Hematopoietic multipotent progenitor cell treated with erythropoietin and hydrocortisone succinate and interleukin-3 and kit ligand, for 4 days (in vitro differentiated cells): ENCODE measurements at regions not wholly inside any gene's neighbourhood (a gene's known extent, or its start where the extent isn't known, plus 50 kb on each side); places are given as distances from the start of the nearest gene placed in this dataset.

ENCODE experiments used
- DNase-seq: peaks from one replicate; pipeline ENCODE4 v3.0.0-alpha.2; 2015

DNA sequence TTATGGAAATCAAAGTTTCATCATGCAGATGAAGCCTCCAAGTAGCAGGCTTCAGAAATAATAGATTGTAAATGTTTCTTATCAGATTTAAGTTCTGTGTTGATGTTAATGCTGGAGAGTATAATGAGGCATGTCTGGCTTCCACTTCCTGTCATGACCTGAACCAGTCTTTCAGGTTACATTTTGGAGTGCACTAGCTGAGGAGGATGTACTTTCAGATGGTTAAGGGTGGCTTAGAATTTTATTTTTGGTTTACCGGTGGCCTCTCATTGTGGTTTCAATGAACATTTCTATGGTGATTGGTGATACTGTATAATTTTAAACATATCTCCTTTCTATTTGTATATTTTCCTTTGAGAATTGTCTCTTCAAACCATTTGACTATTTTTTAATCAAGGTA, 890.4 kb downstream of the SH3BGRL start:
- DNase-seq = no peak

DNA sequence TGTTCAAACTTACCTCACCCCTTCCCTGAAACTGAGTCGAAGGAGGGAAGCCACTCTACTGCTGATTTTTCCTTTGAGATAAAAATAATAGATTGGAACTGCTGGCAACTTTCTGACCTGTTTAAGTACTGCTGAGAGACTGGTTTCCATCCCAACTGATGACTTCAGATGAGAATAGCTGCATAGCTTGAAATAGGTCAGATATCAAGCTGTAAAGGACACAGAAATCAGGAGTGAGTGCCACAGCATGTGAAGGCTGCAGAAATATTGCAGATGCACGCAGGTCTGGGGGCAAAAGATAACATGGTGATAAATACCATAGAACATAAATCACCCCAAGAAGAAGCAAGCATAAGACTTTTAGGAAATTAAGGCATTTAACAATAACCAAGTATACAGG, 923.2 kb downstream of the SH3BGRL start:
- DNase-seq = peak; percentile 4

DNA sequence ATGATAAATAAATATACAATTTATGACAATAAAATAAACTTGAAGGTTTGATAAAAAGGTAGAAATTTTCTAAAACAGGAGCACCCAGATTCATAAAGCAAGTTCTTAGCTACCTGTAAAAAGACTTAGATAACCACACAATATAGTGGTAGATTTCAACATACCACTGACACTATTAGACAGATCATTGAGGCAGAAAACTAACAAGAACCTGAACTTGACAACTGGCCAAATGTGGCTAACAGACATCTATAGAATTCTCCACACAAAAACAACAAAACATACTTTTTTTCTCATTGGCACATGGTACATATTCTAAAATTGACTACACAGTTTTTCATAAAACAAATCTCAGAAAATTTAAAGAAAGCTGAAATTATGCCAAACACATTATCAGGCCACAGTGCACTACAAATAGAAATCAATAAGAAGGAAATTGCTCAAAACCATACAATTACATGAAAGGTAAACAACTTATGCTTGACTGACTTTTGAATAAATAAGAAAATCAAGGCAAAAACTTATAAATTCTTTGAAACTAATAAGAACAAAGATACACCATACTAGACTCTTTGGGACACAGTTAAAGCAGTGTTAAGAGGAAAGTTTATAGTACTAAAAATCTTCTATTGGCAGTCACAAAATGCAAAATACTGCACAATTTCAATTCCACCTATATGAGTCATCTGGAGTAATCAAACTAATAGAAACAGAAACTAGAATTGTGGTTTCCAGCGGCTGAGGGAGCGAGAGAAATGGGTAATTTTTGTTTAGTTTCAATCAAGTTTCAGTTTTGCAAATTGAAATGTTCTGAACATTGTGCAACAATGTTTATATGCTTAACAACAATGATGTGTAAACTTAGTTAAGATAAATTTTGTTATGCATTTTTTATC, 925.6 kb downstream of the SH3BGRL start:
- no peak for DNase-seq

DNA sequence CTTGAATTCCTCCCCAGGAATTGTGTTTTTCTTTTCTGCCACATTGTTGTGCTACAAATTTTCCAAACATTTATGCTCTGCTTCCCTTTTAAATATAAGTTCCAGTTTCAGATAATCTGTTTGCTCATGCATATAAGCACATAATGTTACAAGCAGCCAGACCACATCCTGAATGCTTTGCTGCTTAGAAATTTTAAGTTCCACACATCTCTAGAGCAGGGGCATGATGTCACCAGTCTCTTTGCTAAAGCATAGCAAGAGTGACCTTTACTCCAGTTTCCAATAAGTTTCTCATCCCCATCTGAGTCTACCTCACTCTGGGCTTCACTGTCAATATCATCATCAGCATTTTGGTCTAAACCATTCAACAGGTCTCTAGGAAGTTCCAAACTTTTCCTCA, 932.5 kb downstream of the SH3BGRL start:
- DNase-seq = no peak

DNA sequence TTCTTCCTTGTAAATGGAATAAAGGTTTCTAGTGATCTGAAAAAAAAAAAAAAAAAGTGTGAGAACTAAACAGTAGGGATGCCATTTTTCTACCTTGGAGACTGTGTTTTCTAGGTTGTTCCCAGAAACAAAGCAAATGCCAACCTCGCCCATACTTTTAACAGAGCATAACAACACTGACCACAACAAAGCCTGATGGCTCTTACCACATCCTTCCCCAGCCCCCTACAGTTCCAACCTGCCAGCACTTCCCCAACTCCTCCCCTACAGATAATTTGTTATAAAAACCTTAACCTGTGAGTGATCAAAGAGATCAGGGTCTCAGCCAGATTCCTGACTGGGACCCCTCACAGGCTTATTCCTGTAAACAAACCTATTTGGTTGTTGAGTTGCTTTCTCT, 940.0 kb downstream of the SH3BGRL start:
- DNase-seq = peak; percentile 14

DNA sequence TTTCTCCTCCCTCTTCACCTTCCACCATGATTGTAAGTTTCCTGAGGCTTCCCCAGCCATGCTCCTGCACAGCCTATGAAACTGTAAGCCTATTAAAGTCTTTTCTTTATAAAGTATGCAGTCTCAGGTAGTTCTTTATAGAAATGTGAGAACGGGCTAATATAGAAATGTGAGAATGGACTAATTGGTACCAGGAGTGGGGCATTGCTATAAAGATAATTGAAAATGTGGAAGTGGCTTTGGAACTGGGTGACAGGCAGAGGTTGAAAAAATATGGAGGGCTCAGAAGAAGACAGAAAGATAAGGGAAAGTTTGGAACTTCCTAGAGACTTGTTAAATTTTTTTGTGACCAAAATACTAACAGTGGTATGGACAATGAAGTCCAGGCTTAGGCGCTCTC, 959.3 kb downstream of the SH3BGRL start:
- no peak for DNase-seq

DNA sequence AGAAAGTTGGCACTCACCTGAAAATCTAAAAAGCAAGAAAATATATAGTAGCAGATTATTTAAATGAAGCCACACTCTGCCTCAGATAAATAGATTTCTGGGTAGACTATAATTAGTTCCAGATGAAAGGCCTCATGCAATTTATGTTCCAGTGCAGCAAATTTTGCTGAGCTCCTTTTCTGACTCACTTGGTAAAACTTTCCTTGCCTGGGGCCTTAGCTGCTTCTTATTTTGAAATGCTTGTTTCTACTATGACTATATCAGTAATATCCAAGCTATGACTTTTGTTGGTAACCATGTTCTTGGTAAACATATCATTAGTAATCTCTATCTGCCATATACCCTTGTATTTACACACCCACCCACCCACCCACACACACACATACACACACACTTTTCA, 961.8 kb downstream of the SH3BGRL start:
- DNase-seq = no peak

DNA sequence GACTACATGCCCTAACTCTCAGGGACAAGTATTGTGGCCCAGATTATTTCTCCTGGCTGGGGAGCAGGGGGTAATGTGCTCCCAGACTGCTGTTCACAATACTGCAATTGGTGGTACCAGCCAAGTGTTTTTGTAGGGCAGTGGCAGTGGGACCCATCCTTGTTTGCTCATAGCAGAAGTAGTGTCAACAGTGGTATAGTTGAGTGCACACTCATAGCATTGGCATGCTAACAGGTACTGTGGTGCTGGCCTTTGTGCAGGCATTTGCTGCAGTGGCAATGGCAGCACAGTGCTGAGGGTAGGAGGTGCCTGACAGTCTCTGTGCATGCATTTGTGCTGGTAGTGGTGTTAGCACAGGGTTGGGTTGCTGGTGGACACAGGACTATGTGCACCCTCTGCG, 995.0 kb downstream of the SH3BGRL start:
- DNase-seq = no peak

DNA sequence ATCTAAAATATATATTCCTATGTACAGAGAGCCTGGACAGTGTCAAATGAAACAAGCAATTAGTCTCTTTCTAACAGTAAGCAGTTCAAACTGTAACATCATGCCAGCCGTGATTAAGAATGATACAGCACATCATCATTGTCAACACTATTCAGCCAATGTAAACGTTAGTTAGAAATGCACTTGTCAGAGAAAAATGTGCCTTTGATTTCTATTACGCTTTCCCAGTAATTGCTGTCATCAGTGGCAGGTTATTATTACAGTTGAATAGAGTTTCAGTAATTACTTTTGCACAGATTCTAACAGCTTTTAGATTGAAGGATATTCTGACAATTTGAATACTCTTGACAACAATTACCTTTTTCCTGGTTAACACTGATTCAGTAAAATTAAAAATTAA, 1007.1 kb downstream of the SH3BGRL start:
- DNase-seq = no peak

DNA sequence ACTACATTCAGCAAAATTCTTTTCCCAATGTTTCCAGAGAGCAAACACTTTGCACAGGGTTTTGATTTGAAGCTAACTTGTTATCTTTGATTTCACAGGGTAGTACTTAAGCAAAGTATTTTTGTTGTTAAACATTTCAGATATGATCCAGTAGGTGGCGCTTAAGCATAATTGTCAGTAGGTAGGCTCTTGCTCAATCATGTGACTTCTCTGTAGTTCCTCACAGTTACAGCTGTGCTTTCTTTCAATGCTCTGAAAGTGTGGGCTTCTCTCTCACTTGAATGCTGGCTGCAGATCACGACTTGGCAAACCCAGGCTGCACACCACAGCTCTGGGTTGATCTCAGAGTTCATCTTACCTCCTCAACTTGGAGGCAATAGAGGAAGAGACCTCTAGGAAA, 1016.5 kb downstream of the SH3BGRL start:
- peak; percentile 70 for DNase-seq

DNA sequence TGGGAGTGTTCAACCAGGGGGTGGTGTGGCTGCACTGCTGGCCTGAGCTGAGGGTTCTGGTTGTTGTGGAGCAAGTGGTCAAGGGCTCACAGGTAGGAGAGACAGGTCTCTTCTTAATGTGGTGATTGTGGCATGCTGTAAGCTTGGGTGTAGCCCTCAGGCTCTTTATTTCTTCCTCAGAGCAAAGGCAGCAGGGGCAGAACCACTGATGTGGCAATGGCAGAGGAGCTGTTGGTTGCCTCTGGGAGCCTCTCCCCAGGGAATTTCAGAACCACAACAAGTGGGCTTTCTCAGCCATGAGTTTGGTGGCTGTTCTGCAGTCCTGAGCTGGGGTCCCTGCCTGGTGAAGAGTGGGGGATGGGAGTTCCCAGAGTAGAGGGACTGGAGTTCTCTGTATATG, 1017.2 kb downstream of the SH3BGRL start:
- no peak for DNase-seq

DNA sequence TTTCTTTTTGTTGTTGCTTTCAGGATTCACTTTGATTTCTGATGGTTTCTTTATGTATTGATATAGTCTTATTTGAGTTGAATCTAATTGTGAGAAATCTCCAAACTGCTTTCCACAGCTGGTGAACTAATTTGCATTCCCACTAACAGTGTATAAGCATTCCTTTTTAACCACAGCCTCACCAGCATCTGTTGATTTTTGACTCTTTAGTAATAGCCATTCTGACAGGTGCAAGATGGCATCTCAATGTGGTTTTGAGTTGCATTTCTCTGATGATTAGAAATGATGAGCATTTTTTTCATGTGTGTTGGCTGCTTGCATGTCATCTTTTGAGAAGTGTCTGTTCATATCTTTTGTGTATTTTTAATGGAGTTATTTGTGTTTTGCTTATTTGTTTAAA, 1023.1 kb downstream of the SH3BGRL start:
- no peak for DNase-seq

DNA sequence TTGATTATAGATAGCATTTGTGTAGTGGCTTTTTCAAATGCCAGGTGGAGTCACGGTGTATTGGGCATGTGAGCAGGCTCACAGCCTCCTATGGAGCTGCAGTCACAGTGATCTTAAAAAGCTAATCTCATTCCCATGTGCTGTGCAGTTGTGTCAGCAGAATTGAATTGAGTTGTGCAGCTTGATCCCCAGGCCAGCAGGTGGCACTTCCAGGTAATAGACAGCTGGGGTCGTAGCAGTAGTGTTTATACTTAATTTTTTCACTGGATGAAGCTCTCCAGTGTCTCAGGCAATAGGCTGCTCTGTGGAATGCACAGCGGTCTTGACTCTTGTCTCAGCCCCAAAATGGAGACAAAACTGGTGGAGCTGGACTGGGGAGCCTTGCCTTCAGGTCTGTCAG, 1028.1 kb downstream of the SH3BGRL start:
- DNase-seq = no peak

DNA sequence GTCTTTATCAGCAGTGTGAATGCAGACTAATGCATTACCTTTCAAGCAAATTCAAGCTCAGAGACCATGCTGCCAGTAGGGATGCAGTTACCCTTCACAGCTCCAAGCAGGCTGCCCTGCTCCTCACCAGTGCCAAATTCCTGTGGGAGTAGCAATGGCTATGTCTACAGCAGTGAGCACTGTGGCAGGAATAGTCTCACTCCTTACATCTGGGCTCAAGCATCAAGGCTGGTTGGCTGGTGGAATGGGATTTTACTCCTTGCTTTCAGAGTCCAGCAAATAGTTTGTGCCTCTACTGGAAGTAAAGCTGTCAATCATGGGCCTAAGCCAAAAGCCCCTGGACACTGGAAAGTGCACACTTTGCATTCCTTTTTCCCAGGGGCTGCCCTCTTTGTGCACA, 1030.8 kb downstream of the SH3BGRL start:
- no peak for DNase-seq

DNA sequence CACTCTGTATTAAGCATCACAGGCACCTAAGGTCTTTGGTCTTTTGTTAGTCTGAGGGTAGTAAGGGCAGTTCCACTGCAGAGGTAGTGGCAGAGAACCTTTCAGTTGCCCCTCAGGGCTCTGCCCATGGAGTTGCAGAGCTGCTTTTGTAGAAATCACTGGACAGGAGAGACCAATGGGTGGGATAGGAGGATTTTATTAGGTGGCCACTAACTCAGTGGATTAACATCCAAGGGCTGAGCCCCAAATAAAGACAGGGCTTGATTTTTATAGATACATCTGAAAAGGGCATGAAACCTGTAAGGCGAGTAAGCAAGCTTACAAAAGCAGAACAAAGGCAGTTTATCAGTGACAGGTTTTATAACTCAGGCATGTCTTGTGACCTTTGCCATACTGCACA, 1035.4 kb downstream of the SH3BGRL start:
- no peak for DNase-seq
